IMR-90 (cell line): ENCODE measurements at regions not wholly inside any gene's neighbourhood (a gene's known extent, or its start where the extent isn't known, plus 50 kb on each side); places are given as distances from the start of the nearest gene placed in this dataset.

Experiments used
- ATAC-seq: fragments of 200-7000 bp; cut with Tn5 transposase; 2 replicates; pipeline ENCODE4 v1.9.1; 2020; ENCODE audit warnings: low read depth, mild to moderate bottlenecking, moderate library complexity
- BruUV-seq: library from RNA; stranded (reverse); fragments of 400-500 nt; replicated peaks from 2 replicates; lab custom pipeline; 2021; lab: Mats Ljungman, UMichigan
- CTCF ChIA-PET: fragments of 300-600 bp; formaldehyde crosslinking; extraction: SDS; loops from one replicate; lab custom pipeline; 2021; ENCODE audit warnings: antibody characterized with exemption; lab: Yijun Ruan, JAX
- POLR2A ChIA-PET: fragments of 300-600 bp; sonication (Branson Sonifier 250); formaldehyde crosslinking; loops from one replicate; lab custom pipeline; 2022; ENCODE audit warnings: antibody characterized with exemption; ENCODE audit not compliant: unreplicated experiment; lab: Charles Lee
- DNase-seq: peaks from one replicate; pipeline ENCODE4 v3.0.0; 2013
- H2AFZ ChIP-seq: replicated peaks from 2 replicates; pipeline ENCODE3; 2013; ENCODE audit warnings: low read length, mild to moderate bottlenecking; ENCODE audit not compliant: poor library complexity
- H2AK5ac ChIP-seq: 2 replicates; pipeline ENCODE4 v1.6.1; 2013; ENCODE audit warnings: low read depth, low read length, inconsistent platforms
- H2AK9ac ChIP-seq: replicated peaks from 2 replicates; pipeline ENCODE3; 2013; ENCODE audit warnings: mild to moderate bottlenecking, low read depth, low read length, moderate library complexity; ENCODE audit not compliant: poor library complexity
- H2BK120ac ChIP-seq: 2 replicates; pipeline ENCODE4 v1.6.1; 2013; ENCODE audit warnings: low read depth, low read length, inconsistent platforms
- H2BK15ac ChIP-seq: 3 replicates; pipeline ENCODE4 v1.6.1; 2013; ENCODE audit warnings: low read depth, low read length, inconsistent platforms
- H2BK20ac ChIP-seq: 2 replicates; pipeline ENCODE4 v1.6.1; 2013; ENCODE audit warnings: low read depth, mild to moderate bottlenecking, inconsistent platforms, low read length, moderate library complexity
- H2BK5ac ChIP-seq: 2 replicates; pipeline ENCODE4 v1.6.1; 2013; ENCODE audit warnings: mild to moderate bottlenecking, low read depth, low read length, inconsistent platforms; ENCODE audit not compliant: poor library complexity, severe bottlenecking
- H3K14ac ChIP-seq: replicated peaks from 2 replicates; pipeline ENCODE4 v1.6.1; 2013; ENCODE audit warnings: low read depth, low read length, inconsistent platforms
- H3K18ac ChIP-seq: 2 replicates; pipeline ENCODE4 v1.6.1; 2013; ENCODE audit warnings: low read depth, low read length, control low read depth
- H3K23ac ChIP-seq: 2 replicates; pipeline ENCODE4 v1.6.1; 2013; ENCODE audit warnings: low read depth, low read length, inconsistent platforms
- H3K27ac ChIP-seq: 2 replicates; pipeline ENCODE4 v1.5.1; 2013; ENCODE audit warnings: mild to moderate bottlenecking, control low read depth, low read length; ENCODE audit not compliant: insufficient read depth
- H3K27me3 ChIP-seq: 2 replicates; pipeline ENCODE4 v1.6.1; 2013; ENCODE audit warnings: low read length; ENCODE audit not compliant: control insufficient read depth, insufficient read depth
- H3K36me3 ChIP-seq: 2 replicates; pipeline ENCODE4 v1.6.1; 2013; ENCODE audit warnings: low read length, mixed read lengths; ENCODE audit not compliant: control insufficient read depth, insufficient read depth
- H3K4ac ChIP-seq: 2 replicates; pipeline ENCODE4 v1.6.1; 2013; ENCODE audit warnings: low read depth, low read length, inconsistent platforms
- H3K4me1 ChIP-seq: 2 replicates; pipeline ENCODE4 v1.6.1; 2013; ENCODE audit warnings: low read length, mixed read lengths; ENCODE audit not compliant: control insufficient read depth, insufficient read depth
- H3K4me2 ChIP-seq: 2 replicates; pipeline ENCODE4 v1.6.1; 2013; ENCODE audit warnings: low read depth, mild to moderate bottlenecking, control low read depth, low read length, moderate library complexity
- H3K4me3 ChIP-seq: 2 replicates; pipeline ENCODE4 v1.5.1; 2013; ENCODE audit warnings: low read depth, mild to moderate bottlenecking, control low read depth, low read length, moderate library complexity; ENCODE audit not compliant: insufficient read depth
- H3K56ac ChIP-seq: 2 replicates; pipeline ENCODE4 v1.6.1; 2013; ENCODE audit warnings: low read length, inconsistent platforms; ENCODE audit not compliant: insufficient read depth; ENCODE audit errors: extremely low read depth
- H3K79me1 ChIP-seq, 2 experiments: 2 replicates each; pipeline ENCODE4 v1.6.1; 2013; ENCODE audit warnings: low read length in 2 of 2, inconsistent platforms in 1 of 2, low read depth in 1 of 2
- H3K9ac ChIP-seq: 2 replicates; pipeline ENCODE4 v1.6.1; 2013; ENCODE audit warnings: low read depth, low read length, control low read depth
- H3K9me1 ChIP-seq: 2 replicates; pipeline ENCODE4 v1.6.1; 2013; ENCODE audit warnings: low read length, inconsistent platforms; ENCODE audit not compliant: insufficient read depth
- H3K9me3 ChIP-seq: 2 replicates; pipeline ENCODE4 v1.6.1; 2013; ENCODE audit warnings: low read length; ENCODE audit not compliant: control insufficient read depth, insufficient read depth
- H4K20me1 ChIP-seq: 2 replicates; pipeline ENCODE4 v1.6.1; 2013; ENCODE audit warnings: low read length, inconsistent platforms; ENCODE audit not compliant: insufficient read depth
- H4K5ac ChIP-seq: 2 replicates; pipeline ENCODE4 v1.6.1; 2013; ENCODE audit warnings: mild to moderate bottlenecking, low read depth, low read length, control low read depth
- H4K8ac ChIP-seq, 2 experiments: 2 replicates each; pipeline ENCODE4 v1.6.1; 2013; ENCODE audit warnings: low read depth in 2 of 2, low read length in 2 of 2, control low read depth in 1 of 2, inconsistent platforms in 1 of 2
- H4K91ac ChIP-seq: 2 replicates; pipeline ENCODE4 v1.6.1; 2013; ENCODE audit warnings: low read depth, low read length, inconsistent platforms; ENCODE audit not compliant: insufficient read depth
- BHLHE40 ChIP-seq: fragments of 150-350 bp; IDR thresholded peaks from 2 replicates; pipeline ENCODE4 v1.6.1; 2016; ENCODE audit warnings: mild to moderate bottlenecking, low read depth, low read length
- CEBPB ChIP-seq: IDR thresholded peaks from 2 replicates; pipeline ENCODE4 v1.6.1; 2012; ENCODE audit warnings: low read depth, low read length, improper control_type of control experiment
- CTCF ChIP-seq: conservative IDR thresholded peaks from 2 replicates; pipeline ENCODE4 v1.5.1; 2012; ENCODE audit warnings: mild to moderate bottlenecking, low read depth, low read length, improper control_type of control experiment
- ELK1 ChIP-seq: fragments of 150-350 bp; IDR thresholded peaks from 2 replicates; pipeline ENCODE4 v1.6.1; 2016; ENCODE audit warnings: low read depth, mild to moderate bottlenecking, low read length, moderate library complexity, borderline replicate concordance
- FOS ChIP-seq: fragments of 150-350 bp; IDR thresholded peaks from 2 replicates; pipeline ENCODE4 v1.6.1; 2016; ENCODE audit warnings: low read depth, low read length
- MAFK ChIP-seq: IDR thresholded peaks from 2 replicates; pipeline ENCODE4 v1.6.1; 2012; ENCODE audit warnings: low read depth, low read length, improper control_type of control experiment
- MAZ ChIP-seq: IDR thresholded peaks from 2 replicates; pipeline ENCODE4 v1.6.1; 2012; ENCODE audit warnings: low read depth, mild to moderate bottlenecking, low read length, improper control_type of control experiment, moderate library complexity, borderline replicate concordance
- MXI1 ChIP-seq: IDR thresholded peaks from 2 replicates; pipeline ENCODE4 v1.6.1; 2012; ENCODE audit warnings: low read depth, mild to moderate bottlenecking, low read length, moderate library complexity, borderline replicate concordance
- NFE2L2 ChIP-seq: fragments of 150-350 bp; IDR thresholded peaks from 2 replicates; pipeline ENCODE4 v1.6.1; 2016; ENCODE audit warnings: low read depth, mild to moderate bottlenecking, low read length
- POLR2A ChIP-seq: IDR thresholded peaks from 2 replicates; pipeline ENCODE4 v1.6.1; 2012; ENCODE audit warnings: mild to moderate bottlenecking, low read depth, low read length
- RAD21 ChIP-seq: IDR thresholded peaks from 2 replicates; pipeline ENCODE4 v1.6.1; 2012; ENCODE audit warnings: low read length, improper control_type of control experiment
- RCOR1 ChIP-seq: IDR thresholded peaks from 2 replicates; pipeline ENCODE4 v1.6.1; 2012; ENCODE audit warnings: mild to moderate bottlenecking, low read length, improper control_type of control experiment; ENCODE audit not compliant: insufficient replicate concordance
- RFX5 ChIP-seq: IDR thresholded peaks from 2 replicates; pipeline ENCODE4 v1.8.0; 2012; ENCODE audit warnings: low read depth, mild to moderate bottlenecking, low read length, moderate library complexity
- SMC3 ChIP-seq: fragments of 150-350 bp; IDR thresholded peaks from 2 replicates; pipeline ENCODE4 v1.6.1; 2016; ENCODE audit warnings: low read depth, mild to moderate bottlenecking, antibody characterized with exemption, low read length, moderate library complexity
- USF2 ChIP-seq: fragments of 150-350 bp; IDR thresholded peaks from 2 replicates; pipeline ENCODE4 v1.6.1; 2017; ENCODE audit warnings: mild to moderate bottlenecking, antibody characterized with exemption, low read length, low read depth
- WGBS, 2 experiments: methylation state at CpG; one replicate each; pipeline versions ENCODE4 v1.1.5 to v1.1.7; 2013; ENCODE audit warnings: missing lambda C conversion rate in 2 of 2; ENCODE audit not compliant: insufficient read length in 1 of 2; ENCODE audit errors: extremely low coverage in 2 of 2; 5-methylcytosine and 5-hydroxymethylcytosine counted together
- dilution Hi-C: fragments of 300-500 bp; cut with HindIII; formaldehyde crosslinking; loops from one replicate; pipeline ENCODE4 v1.14.3; 2018; ENCODE audit warnings: low sequenced_read_pairs; ENCODE audit not compliant: unreplicated experiment
- in situ Hi-C: fragments of 300-500 bp; cut with MboI; formaldehyde crosslinking; loops from 3 replicates; pipeline ENCODE4 v1.14.3; 2019; ENCODE audit warnings: low sequenced_read_pairs, inconsistent platforms, mixed read lengths
- intact Hi-C: fragments of 100-400 bp; cut with micrococcal nuclease; formaldehyde crosslinking; loops from 2 replicates; pipeline ENCODE4 v1.10.0; 2022

GRCh38 chr21:16457498-16457897 lies 727.7 kb downstream of the USP25 start:
- Histone ChIP-seq H2BK20ac (no peak overlapping the region), H3K9ac (no peak overlapping the region), H3K36me3 (no peaks in the 10 kb centered on the region), H4K5ac (no peak overlapping the region), H3K14ac (no peak overlapping the region), H3K4me3 (no peak overlapping the region), H2AK5ac (no peak overlapping the region), H2BK5ac (no peak overlapping the region), H3K4me1 (no peaks in the 10 kb centered on the region), H3K79me1 (no peaks in the 10 kb centered on the region), H3K9me1 (no peaks in the 10 kb centered on the region), H2BK120ac (no peak overlapping the region), H2AK9ac (no peak overlapping the region), H3K4me2 (no peak overlapping the region), H3K9me3 (no peaks in the 10 kb centered on the region), H2AFZ (no peak overlapping the region), H3K56ac (no peak overlapping the region), H3K18ac (no peak overlapping the region), H3K23ac (no peak overlapping the region), H2BK15ac (no peak overlapping the region), H3K27me3 (no peaks in the 10 kb centered on the region), H4K8ac (no peak overlapping the region), H3K4ac (no peak overlapping the region), H4K91ac (no peak overlapping the region), H4K20me1 (no peaks in the 10 kb centered on the region), H3K27ac (no peak overlapping the region)
- CTCF ChIA-PET = no interaction called here
- in situ Hi-C loops = no loop called here
- dilution Hi-C loops = no loop called here
- intact Hi-C loops = no loop called here
- WGBS, 2 experiments = no CpG with 5 or more reads among the region's 5 CpGs
- BruUV-seq = no TSS peak
- POLR2A ChIA-PET = no interaction called here
- DNase-seq (no peak), ATAC-seq (no peak)
- TF ChIP-seq MAFK = no peak
- no peak for TF ChIP-seq RAD21
- TF ChIP-seq SMC3 = no peak
- no peak for TF ChIP-seq ELK1
- no peak for TF ChIP-seq CEBPB
- no peak for TF ChIP-seq MXI1
- no peak for TF ChIP-seq FOS
- no peak for TF ChIP-seq BHLHE40
- TF ChIP-seq MAZ = no peak
- no peak for TF ChIP-seq CTCF
- TF ChIP-seq RCOR1 = no peak
- no peak for TF ChIP-seq NFE2L2
- TF ChIP-seq USF2 = no peak
- TF ChIP-seq RFX5 = no peak
- no peak for TF ChIP-seq POLR2A
